Stimulated activated CD8-positive, alpha-beta memory T cell treated with anti-CD3 and anti-CD28 coated beads, Interleukin-4, amount 100 ng/mL, for 1 hour (primary cell): ENCODE measurements at regions not wholly inside any gene's neighbourhood (a gene's known extent, or its start where the extent isn't known, plus 50 kb on each side); places are given as distances from the start of the nearest gene placed in this dataset.

ENCODE experiments used
- DNase-seq, 2 donors: peaks; one replicate each; pipeline ENCODE4 v3.0.0-alpha.2; 2020; ENCODE audit warnings: low read depth in 2 of 2, low spot score in 1 of 2

DNA sequence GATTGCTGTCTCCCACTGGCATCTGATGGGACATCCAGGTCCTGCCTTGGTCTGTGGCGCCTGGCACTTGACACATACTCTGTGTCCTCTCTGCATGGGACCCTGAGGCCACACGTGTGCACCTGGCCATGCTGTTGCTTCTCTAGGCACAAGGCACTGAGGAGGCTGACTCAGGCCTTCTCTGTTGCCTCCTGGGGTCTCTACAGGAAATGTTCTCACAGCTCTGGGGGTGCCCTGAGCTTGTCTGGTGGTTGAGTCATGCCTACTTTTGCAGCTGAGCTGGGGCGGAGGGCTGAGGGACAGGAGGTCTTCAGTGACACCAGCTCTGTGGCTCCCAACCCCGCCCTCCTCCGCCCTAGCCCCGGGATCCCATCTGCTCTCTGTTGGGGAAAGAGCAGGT lies 207.0 kb upstream of the HS6ST1 start:
- DNase-seq, result no peak

- DNase-seq, result no peak
Observed at GRCh38 chr2:128526455-128526976, 207.8 kb upstream of the HS6ST1 start.

- no peak for DNase-seq
Observed at GRCh38 chr2:128528133-128528532, 209.5 kb upstream of the HS6ST1 start.

DNA sequence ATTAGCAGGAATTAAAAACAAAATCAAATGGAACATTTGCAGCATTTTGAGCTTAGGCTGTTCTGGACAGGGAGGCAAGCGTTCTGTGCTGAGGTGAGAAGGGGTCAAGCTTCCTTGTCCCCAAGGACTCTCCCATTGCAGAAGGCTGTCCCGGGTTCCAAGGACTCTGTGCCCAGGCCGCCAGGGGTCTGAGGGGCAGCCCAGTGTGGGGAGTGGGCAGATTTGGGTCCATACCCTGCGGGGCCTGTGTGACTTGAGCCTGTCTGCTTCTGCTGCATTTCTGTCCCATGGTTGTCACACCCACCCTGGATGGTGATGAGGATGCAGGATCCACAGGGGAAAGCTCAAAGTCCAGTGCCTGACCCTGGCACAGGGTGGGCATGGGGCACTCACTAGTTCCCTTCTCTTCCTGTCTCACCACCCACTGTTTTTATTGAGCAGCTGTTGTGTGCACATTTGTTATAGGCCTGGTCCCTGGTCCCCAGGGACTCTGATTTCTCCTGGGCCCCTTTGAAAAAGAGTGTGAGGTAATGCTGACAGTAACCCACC lies 211.4 kb upstream of the HS6ST1 start:
- no peak for DNase-seq

GRCh38 chr2:128531856-128532255 lies 213.2 kb upstream of the HS6ST1 start:
- DNase-seq, result no peak

GRCh38 chr2:128533101-128533500 lies 214.4 kb upstream of the HS6ST1 start:
- DNase-seq, result no peak

DNA sequence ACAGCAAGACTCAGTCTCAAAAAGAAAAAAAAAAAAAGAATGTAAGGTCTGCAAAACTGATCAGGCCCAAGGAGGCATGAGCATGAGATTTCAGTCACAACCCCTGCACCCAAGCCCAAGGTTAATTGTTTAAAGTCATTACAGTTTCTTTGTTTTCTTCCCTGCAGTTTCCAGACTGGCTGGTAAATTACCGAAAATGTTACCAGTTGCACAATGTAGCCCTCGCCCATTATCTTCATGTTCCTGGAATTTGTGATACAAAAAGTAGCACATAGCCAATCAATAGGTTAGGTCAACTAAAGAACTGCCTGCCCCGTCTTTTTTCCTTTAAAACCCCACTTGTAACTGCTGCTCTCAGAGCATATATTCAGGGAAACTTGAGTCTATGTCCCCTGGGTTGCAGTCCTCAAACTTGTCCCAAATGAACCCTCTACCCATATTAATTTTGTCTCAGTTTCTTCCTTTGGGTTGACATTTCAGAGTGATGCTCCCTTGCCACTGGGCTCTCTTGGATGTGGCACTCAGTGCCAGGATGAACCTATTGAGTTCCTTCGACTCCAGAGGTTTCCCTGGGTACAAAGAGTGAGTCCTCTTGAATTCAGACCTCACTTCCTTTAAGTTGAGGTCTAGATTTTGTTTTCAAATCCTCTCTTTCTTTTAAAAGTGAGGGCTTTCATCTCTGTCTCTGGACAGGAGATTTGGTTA lies 216.2 kb upstream of the HS6ST1 start:
- no peak for DNase-seq

- no peak for DNase-seq
Observed at GRCh38 chr2:128535953-128536352, 217.3 kb upstream of the HS6ST1 start.

DNA sequence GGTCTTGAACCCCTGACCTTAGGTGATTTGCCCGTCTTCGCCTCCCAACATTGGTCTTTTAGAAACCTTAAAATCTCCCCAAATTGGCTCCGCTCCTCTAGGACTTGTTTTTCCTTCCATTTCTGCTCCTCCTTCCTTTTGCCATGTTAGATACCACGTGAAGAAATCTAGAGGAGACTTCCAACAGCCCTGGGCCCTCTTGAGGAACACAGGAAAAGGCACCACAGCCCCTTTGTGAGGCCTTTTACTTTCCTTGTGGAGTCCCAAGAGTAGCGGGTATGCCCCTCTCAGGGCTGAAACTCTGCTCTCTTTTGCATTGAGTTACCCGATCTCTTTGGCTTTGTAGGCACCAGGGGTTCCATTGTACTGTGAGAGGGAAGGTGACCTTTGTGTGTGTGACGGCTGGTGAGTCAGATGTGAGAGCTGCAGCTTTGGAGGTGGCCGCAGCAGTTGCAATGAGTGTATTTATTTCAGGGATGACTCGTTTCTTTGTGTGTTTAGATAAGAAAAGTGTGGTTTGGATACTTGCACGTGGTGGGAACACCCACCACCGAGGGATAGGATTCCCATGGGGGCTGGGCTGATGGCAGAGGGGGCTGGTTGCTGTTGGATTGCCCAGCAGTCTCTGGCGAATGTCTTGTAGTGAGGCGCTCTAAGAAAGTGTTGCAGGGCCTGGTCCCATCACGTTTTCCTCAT lies 218.4 kb upstream of the HS6ST1 start:
- DNase-seq, result no peak

GRCh38 chr2:128537646-128538045 lies 219.0 kb upstream of the HS6ST1 start:
- no peak for DNase-seq

- no peak for DNase-seq
Observed at GRCh38 chr2:128538396-128538795, 219.7 kb upstream of the HS6ST1 start.

DNA sequence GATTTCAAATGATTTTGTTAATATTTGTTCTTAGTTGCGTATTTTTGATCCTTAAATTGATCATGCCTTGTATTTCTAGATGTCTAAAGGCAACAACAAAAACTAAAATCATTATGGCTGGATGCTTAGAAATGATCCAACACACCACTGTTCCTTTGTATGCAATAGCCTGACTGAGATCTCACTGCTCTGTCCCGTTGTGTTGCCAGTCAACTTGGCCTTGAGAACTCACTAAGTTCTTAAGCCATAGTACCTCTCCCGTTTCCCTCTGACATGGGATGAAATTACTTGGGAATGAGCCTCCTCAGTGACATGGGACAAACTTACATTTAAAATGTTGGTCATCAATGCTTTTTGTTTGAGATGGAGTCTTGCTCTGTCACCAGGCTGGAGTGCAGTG lies 222.0 kb upstream of the HS6ST1 start:
- no peak for DNase-seq

- no peak for DNase-seq
Observed at GRCh38 chr2:128541448-128541847, 222.8 kb upstream of the HS6ST1 start.

- DNase-seq, result no peak
Observed at GRCh38 chr2:128543036-128543435, 224.4 kb upstream of the HS6ST1 start.

GRCh38 chr2:128543646-128544045 lies 225.0 kb upstream of the HS6ST1 start:
- DNase-seq, result no peak

DNA sequence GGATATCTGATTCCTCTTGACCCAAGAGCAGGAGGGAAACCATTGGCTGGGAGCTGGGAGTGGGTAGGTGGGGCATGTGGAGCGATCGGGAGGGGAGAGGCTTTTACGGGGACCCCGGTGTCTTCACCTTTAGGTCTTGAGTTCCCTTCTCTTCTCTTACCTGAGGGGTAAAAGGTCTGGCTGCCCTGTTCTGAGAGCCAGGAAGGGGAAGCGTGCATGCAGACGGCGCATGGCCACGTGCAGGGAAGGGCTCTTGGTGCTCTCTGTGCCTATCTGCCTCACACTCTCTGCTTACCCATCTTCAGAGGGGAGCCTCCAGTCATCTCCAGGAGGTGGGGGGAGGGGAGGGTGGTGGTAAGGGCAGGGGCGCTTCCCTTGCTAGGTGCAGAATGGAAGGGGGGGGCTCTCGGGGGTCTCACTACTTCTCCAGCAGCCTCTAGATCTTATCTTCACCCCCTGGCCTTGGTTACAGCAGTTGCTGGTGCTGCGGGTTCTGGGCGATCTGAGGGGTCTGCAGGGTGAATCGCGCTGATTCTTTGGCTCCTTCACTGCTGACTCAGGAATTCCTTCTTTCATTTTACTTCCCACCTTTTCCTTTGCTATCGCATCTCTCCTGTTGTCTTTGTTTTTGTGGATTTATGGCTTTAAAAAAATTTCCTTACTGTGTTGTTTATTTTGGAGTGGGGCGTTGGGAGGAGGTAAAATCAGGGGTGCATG lies 225.8 kb upstream of the HS6ST1 start:
- DNase-seq, result no peak

DNA sequence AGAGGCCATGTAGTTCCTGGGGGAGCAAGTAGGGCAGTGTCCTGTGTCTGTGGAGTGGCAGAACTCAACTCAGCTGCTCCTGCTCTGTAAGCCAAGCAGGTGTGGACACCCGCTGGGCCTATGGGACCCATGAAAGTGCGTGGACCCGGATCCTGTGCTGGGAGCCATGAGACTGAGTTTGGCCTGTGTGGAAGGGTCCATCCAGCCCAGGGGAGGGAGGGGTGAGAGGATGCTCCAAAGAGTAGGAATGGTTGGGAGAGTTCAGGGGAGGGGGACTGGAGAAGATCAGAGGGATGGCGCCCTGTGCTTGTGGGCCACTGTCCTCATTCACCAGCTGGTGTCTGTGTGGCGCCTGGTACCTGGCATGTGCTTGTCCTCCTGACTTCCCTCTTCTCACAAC lies 226.4 kb upstream of the HS6ST1 start:
- DNase-seq, result no peak

GRCh38 chr2:128545829-128546228 lies 227.2 kb upstream of the HS6ST1 start:
- no peak for DNase-seq

DNA sequence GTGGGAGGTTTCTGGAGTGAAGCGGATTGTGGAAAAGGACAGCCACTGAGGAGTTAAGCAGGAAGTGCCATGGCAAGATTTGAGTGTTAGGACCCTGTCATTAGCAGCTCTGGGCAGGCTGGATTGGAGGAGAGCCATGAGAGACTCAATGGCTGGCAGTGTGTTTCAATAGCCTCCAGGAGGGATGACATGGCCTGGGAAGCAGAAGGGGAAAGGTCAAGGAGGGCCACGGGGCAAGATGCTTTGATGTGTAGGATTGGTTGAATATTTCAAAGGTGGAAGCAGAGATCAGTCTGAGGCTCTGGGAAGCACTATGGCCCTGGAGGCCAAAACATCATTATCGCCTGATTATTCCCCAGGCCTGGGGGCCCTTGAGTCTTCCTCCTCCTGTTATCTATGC lies 229.0 kb upstream of the HS6ST1 start:
- DNase-seq, result no peak

- no peak for DNase-seq
Observed at GRCh38 chr2:128548461-128548891, 229.8 kb upstream of the HS6ST1 start.

GRCh38 chr2:128549094-128549493 lies 230.4 kb upstream of the HS6ST1 start:
- DNase-seq, result no peak
